ENCODE measurements at regions not wholly inside any gene's neighbourhood (a gene's known extent, or its start where the extent isn't known, plus 50 kb on each side); places are given as distances from the start of the nearest gene placed in this dataset.

DNA sequence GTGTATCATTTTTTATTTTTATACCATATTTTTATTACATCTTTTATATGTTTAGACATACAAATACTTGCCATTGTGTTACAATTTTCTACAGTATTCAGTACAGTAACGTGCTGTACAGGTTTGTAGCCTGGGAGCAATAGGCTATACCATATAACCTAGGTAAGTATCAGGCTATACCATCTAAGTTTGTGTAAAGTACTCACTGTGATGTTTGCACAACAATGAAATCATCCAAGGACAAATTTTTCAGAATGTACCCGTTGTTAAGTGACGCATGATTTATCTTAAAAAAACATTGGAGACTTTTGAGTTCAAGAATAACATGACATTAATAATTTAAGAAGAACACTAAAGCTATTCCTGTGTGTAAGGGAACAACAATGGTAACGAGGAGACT lies 96.0 kb upstream of the LEF1 start:
- no peaks in the 10 kb centered on the region for H3K9me3 Mint-ChIP-seq (ENCODE audit: low read depth)
- no peak overlapping the region for H3K4me3 Mint-ChIP-seq (ENCODE audit: unreplicated experiment)
- H3K4me1 Mint-ChIP-seq (ENCODE audit: low read depth): peaks cover 3% of the 10 kb centered on the region
- no peak for TF ChIP-seq CTCF (IDR thresholded peaks at IDR 0.05)
- H3K27me3 Mint-ChIP-seq (ENCODE audit: low read depth): peaks cover 2% of the 10 kb centered on the region
- no peak for DNase-seq (ENCODE audit: low spot score)
- peaks cover 3% of the 10 kb centered on the region for H3K36me3 Mint-ChIP-seq (ENCODE audit: low read depth)
- no peak overlapping the region for H3K27ac Mint-ChIP-seq (ENCODE audit: unreplicated experiment)

- Mint-ChIP-seq H3K36me3 (ENCODE audit: low read depth) (peaks cover 3% of the 10 kb centered on the region), H3K4me1 (ENCODE audit: low read depth) (peaks cover 3% of the 10 kb centered on the region), H3K9me3 (ENCODE audit: low read depth) (no peaks in the 10 kb centered on the region), H3K27ac (ENCODE audit: unreplicated experiment) (no peak overlapping the region), H3K4me3 (ENCODE audit: unreplicated experiment) (no peak overlapping the region), H3K27me3 (ENCODE audit: low read depth) (peaks cover 4% of the 10 kb centered on the region)
- no peak for TF ChIP-seq CTCF (IDR thresholded peaks at IDR 0.05)
- DNase-seq (ENCODE audit: low spot score): no peak
Observed at GRCh38 chr4:108263057-108263456, 94.3 kb upstream of the LEF1 start.

GRCh38 chr4:108261026-108261425 lies 92.3 kb upstream of the LEF1 start:
- no peak for DNase-seq (ENCODE audit: low spot score)
- H3K27ac Mint-ChIP-seq (ENCODE audit: unreplicated experiment): no peak overlapping the region
- peaks cover 3% of the 10 kb centered on the region for H3K36me3 Mint-ChIP-seq (ENCODE audit: low read depth)
- peaks cover 4% of the 10 kb centered on the region for H3K27me3 Mint-ChIP-seq (ENCODE audit: low read depth)
- H3K4me1 Mint-ChIP-seq (ENCODE audit: low read depth): peaks cover 3% of the 10 kb centered on the region
- H3K9me3 Mint-ChIP-seq (ENCODE audit: low read depth): no peaks in the 10 kb centered on the region
- no peak for TF ChIP-seq CTCF (IDR thresholded peaks at IDR 0.05)
- H3K4me3 Mint-ChIP-seq (ENCODE audit: unreplicated experiment): no peak overlapping the region

GRCh38 chr4:108256538-108256937 lies 87.8 kb upstream of the LEF1 start:
- Mint-ChIP-seq H3K27me3 (ENCODE audit: low read depth) (peaks cover 4% of the 10 kb centered on the region), H3K9me3 (ENCODE audit: low read depth) (no peaks in the 10 kb centered on the region), H3K27ac (ENCODE audit: unreplicated experiment) (no peak overlapping the region), H3K4me1 (ENCODE audit: low read depth) (peaks cover 2% of the 10 kb centered on the region), H3K4me3 (ENCODE audit: unreplicated experiment) (no peak overlapping the region), H3K36me3 (ENCODE audit: low read depth) (no peaks in the 10 kb centered on the region)
- no peak for TF ChIP-seq CTCF (IDR thresholded peaks at IDR 0.05)
- DNase-seq (ENCODE audit: low spot score): no peak

GRCh38 chr4:108255203-108255747 lies 86.5 kb upstream of the LEF1 start:
- no peak overlapping the region for H3K27ac Mint-ChIP-seq (ENCODE audit: unreplicated experiment)
- no peaks in the 10 kb centered on the region for H3K36me3 Mint-ChIP-seq (ENCODE audit: low read depth)

More at GRCh38 chr4:108255203-108255747, 86.5 kb upstream of the LEF1 start:
- DNase-seq (ENCODE audit: low spot score): no peak
- TF ChIP-seq CTCF (IDR thresholded peaks at IDR 0.05): no peak
- Mint-ChIP-seq H3K4me3 (ENCODE audit: unreplicated experiment) (no peak overlapping the region), H3K4me1 (ENCODE audit: low read depth) (no peaks in the 10 kb centered on the region), H3K27me3 (ENCODE audit: low read depth) (peaks cover 4% of the 10 kb centered on the region), H3K9me3 (ENCODE audit: low read depth) (no peaks in the 10 kb centered on the region)

Measured in chondrocyte (in vitro differentiated cells).